GM19438 (cell line): ENCODE measurements at regions not wholly inside any gene's neighbourhood (a gene's known extent, or its start where the extent isn't known, plus 50 kb on each side); places are given as distances from the start of the nearest gene placed in this dataset.
"Not testable (repeated sequence)": the region's sequence is repeated elsewhere in the genome, so short reads cannot be mapped to it uniquely, and the experiment has no call there.

Source experiments
- ATAC-seq: cut with Tn5 transposase; IDR thresholded peaks from one replicate; pipeline ENCODE4 v1.9.1; 2021; ENCODE audit warnings: low read depth; ENCODE audit not compliant: unreplicated experiment

DNA sequence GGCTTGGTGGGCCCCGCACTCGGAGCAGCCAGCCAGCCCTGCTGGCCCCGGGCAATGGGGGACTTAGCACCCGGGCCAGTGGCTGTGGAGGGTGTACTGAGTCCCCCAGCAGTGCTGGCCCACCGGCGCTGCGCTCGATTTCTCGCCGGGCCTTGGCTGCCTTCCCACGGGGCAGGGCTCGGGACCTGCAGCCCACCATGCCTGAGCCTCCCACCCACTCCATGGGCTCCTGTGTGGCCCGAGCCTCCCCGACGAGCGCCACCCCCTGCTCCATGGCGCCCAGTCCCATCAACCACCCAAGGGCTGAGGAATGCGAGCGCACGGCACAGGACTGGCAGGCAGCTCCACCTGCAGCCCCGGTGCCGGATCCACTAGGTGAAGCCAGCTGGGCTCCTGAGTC is 202.2 kb downstream of the ZC3H11B start:
- ATAC-seq = not testable (repeated sequence)

DNA sequence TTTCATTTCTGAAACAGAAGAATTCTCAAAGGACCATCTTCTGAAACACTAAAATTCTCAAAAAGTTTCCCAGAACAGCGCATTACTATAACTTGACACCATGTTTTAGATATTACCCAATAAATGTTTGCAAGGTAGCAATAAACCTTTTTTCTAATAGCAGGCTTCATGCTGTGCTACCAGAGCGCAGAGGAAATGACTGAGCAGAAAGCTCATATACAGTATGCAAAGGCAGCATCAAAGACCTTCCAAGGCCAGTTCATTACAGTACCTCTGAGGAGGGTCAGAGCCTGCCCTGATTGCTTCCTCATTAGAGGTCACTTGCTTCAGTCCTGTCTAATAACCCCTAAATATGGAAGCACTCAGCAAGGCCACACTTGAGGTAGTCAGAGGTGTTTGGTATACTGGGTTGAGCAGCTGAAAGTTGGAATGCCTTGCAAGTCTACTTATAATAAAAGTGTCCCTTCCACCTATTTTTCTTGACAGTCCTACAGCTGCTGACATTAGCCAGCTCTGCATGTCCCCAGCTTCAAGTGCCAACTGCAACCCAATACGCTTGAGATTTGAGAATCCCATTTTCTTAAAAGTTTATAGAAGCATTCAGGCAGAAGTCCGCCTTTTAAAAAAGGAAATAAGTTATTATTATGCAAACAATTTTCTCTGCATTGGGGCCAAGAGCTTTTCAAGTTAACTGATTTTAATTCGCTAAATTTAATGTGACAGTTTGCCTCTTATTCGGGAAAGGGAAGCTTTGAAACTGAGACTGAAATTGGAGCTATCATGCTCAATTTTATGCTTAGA is 207.2 kb downstream of the ZC3H11B start:
- ATAC-seq = no peak

DNA sequence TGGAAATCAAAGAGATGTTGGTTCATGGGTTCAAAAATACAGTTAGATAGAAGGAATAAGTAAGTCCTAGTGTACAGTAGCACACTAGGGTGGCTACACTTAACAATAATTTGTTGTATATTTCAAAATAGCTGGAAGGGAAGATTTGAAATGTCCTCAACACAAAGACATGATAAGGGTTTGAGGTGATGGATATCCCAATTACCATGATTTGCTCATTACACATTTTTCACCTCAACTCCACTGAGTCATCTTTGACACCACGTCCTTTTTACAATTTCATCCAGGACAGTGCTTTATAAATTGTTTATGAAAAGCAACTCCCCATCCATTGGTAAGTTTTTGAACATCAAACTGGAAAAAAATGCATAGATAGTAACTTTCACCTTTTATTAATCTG is 208.3 kb downstream of the ZC3H11B start:
- no peak for ATAC-seq

DNA sequence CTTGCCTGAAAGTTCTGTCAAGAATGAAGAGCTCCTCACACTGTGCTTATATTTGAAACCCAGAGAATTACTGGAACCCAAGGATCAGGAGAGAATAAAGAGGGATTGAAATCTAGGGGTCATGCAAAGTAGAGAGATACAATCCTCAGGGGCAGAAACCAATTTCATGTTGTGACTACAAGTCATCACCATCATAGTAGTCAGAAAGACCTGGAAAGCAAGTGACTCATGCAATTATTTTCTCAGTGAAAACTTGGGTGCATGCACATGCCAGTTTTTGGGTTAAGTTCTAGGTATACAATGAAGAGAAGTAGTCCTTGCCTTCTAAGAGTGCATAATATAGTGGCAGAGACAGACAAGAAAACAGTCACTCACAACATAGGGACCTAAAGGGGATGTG is 210.0 kb downstream of the ZC3H11B start:
- no peak for ATAC-seq

DNA sequence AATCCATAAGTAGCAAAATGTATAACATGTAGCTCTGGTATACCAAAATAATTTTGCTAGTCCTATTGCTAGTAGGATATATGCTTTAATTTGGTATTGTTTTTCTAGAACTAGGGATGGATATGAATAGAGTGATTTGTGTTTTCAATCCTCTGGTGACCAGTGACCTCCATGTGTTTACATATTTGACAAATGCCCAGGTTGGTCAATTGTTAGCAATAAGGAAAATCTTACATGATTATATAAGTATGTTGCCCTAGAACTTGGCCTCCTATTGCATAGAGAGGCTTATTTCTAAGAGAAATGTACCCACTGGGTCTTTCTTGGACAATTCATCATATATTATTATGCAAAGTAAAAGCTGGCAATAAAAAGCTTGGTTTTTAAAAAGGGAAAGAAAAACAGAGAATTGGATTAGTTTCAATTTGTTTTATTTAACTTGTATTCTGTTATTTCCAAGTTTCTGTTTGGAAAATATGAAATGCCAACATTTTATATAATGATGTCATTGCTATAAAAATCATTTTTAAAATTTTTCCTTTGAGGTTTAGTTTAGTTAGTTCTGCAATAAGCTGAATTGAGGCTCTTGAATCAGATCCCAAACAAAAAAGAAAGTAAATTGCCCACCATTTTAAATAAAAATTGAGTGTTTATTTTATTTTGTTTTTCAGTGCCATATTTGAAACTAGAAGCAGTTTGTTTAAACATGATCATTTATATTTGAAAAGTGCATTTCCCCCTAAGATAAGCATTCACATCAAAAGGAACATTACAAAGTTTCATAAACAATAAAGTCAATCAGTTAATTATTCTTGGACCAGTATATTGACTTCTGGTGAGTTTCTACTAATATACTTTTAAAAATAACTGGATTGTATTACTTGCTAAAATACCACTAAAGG is 210.9 kb downstream of the ZC3H11B start:
- no peak for ATAC-seq

DNA sequence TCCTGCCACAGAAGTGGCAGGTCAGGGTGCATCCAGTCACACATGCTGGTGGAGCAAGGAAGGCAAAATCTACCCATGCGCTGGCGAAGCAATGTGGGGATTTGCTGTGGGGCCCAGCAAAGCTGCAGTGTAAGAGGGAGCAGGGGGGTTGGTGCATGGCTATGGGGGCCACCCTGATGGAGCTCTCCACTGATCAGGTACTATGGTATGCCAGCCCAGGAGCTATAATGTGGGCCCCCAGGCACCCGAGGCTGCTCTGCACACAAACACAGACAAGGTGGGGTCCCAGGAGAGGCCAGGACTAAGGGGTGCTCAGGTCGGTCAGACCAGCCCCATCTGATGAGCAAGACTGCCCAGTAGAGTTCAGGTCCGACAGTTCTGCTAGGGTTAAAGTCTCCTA is 213.5 kb downstream of the ZC3H11B start:
- no peak for ATAC-seq

DNA sequence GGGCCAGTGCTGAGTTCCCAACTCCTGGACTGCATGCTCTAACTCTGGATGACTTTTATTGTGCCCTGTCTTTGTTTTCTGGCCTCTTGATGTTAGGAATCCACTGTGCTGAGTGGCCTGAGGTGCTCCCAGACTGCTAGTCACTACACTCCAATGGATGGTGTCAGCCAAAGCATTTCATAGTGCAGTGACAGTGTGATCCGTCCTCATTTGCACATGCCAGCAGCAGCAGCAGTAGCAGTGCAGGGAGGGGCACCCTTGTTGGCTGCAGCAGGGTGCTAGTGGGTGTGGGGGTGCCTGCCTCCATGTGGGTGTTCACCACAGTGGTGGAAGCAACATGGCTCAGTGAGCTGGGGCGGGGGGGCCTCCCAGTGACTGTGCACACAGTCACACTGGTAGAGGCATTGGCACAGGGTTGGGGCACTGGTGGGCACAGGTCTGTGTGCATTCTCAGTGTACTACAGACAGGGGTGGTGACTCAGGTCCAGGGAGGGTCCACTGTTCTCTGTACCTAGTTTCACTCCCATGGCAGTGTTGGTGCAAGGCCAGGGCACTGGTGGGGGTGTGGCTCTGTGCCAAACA is 214.0 kb downstream of the ZC3H11B start:
- no peak for ATAC-seq

DNA sequence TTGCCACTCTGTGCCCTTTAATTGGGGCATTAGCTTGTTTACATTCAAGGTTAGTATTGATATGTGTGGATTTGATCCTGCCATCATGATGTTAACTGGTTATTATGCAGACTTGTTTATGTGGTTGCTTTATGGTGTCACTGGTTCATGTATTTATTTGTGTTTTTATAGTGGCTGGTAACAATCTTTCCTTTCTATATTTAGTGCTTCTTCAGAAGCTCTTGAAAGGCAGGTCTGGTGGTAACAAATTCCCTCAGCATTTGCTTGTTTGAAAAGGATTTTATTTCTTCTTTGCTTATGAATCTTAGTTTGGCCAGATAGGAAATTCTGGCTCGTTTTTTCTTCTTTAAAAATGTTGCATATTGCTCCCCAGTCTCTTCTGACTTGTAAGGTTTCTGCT is 215.4 kb downstream of the ZC3H11B start:
- no peak for ATAC-seq

DNA sequence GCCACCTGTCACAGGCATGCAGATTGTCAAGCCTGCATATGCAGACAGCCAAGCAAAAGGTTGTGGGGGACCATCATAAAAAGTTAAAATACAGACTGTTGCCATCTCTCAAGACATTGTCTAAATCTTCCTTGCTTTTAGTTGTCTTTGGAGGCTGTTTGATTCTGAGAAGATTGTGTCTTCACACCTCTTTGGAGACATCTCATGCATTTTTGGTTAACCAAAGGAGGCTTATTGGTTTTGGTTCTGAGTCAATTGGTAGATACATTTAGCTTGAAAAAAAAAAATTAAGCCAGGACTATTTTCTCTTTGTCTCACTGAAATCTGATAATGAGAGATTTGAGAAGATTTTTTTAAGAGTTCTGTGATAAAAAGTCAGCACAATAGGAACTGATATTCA is 217.6 kb downstream of the LYPLAL1 start:
- ATAC-seq = no peak

DNA sequence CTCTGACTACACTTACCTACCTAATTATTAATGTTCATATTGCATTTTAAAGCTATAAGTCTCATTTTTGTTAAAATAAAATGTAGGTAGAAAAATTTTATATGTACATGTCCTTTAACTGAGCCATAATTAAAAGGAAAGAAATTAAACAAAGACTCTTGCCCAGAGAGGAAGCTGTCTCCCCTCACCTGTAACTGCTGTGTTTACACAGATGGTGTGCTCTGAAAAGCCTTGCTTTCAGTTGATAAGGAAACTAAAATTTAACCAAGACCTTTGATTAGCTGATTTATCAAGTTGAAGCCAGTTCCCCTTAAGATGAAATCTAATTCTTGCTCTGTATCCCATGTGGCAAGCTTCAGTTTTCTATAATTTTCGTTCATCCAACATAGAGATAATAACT is 213.5 kb downstream of the LYPLAL1 start:
- no peak for ATAC-seq

DNA sequence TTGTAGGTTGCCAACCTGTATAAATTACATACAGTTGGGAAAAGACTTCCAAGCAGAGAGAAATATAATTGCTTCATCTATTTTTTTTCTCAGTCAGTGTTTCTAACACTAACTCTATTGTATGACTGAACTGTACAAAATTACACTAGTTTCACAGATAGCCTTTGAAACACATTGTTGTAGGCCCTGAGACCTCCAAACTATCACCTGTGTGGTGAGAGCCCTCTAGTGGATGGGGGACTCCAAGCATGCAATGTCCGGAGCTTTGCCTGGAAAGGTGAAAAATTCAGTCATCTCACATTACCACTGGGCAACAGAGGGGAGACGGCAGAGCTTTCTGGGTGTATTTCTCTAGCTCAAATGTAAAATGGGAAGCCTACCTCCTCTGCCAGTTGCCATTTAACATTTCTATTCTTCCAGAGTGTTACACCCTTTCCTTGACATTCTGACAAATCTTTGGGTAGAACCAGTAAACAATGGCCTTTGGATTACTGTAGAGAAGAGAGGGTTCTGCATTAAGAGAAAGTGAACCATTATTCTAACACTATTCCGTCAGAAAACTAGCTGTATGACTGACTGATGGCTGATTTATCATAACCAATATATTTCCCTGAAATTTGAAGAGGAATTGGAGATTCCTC is 212.2 kb downstream of the LYPLAL1 start:
- peak; percentile 99 for ATAC-seq

DNA sequence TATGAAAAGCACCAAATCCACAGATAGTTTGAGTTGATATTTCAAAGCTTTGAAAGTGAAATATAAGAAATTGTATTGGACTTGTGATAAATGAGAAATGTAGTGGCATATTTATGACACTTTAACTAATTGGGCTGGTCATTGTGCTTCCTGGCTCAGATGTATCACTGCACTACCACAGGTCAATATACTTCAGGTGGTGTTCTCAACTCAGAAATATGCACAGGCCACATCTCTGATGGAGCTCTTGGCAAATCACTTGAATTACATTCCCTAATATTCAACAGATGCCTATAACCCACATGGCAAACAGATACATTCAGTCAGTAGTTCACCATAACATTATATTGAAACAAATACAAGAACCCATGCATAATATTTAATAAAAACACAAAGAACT is 209.6 kb downstream of the LYPLAL1 start:
- ATAC-seq = no peak

DNA sequence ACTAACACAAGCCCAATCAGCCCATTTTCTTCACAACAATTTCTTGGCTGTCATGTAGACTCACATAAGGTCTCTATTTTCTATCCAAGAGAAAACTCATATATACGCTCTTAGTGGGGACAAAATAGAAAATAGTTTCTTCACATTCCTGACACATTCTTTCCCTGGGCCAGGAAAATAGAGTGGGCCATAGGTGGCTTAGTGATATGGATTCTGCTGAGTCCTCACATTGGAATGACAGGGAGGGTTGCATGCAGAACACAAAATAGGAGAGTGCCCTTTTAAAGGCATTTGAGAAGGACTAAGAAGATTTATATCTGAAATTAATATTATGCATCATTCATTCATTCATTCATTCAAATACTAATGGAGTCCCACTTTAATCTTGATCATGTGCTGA is 207.7 kb downstream of the LYPLAL1 start:
- no peak for ATAC-seq

DNA sequence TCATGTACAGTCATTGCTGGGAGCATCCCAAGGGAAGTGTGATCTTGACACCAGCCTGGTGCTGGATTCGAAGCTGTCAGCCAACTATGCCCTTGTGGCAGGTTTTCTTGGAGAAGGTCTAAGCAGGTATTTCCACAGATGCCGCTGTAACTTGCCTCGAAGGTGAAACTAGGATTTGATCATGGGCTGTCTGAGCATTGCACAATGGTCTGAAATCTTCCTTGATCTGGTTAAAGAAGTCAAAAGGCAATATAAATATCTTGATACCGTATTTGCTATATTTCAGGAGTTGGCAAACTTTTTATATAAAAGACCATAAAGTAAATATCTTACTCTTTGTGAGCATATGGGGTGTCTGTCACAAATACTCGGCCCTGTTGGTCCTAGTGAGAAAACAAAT is 206.8 kb downstream of the LYPLAL1 start:
- no peak for ATAC-seq

DNA sequence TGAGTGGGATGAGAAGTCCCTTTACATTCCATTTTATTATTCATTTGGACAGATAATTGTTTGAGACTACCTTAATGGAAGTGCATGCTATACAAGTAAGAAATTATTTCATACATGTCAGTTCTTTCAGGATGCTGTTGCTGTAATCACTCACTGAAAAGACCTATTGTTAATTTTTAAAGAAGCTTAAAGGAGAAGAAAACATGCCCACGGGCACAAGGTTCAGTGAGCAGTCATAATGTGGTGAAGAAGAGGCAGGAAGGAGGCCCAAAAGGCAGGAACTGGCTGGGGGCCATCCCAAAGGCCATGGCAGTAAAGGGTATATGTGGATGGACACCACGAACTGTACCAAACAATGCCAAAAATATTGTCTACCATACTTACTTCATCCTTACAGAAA is 206.0 kb downstream of the LYPLAL1 start:
- ATAC-seq = no peak

DNA sequence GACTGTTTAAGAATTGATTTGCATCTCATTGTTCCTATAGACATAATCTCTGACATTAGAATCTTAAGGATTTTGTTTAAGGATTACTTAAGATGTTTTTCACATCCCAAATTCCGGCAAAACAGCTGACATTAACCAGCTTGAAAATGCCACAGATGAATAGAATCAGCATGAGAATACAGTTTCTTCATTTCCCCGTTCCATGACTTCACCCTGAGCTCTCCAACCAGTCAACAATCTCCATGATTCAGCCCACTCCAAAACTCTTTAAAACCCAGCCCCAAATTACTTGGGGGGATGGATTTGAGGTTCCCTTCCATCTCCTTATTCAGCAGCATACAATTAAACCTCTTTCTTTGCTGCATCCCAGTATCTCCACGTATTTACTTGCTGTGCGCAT is 201.0 kb downstream of the LYPLAL1 start:
- ATAC-seq = no peak

DNA sequence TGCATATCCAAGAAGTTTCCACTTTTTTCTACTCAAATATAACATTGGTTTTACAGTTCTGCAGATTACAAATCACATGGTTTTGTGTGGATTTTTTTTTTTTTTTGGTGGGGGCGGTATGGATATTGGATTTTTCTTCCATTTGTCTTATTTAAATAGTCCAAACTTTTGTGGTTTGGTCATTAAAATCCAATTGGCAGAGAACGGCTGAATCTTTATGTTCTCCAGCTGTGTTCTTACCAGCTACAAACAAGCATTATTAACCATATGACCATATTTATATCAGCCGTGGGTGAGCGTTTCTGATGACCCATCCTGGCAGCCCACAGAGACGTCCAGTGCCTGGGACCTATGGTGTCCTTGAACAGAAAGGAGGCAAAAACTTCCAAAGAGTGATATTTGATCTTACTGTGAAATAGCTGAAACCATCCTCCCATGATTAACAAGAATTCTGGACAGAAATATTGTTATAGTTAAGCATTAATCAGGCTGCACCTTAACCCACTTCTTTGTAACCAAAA is 200.4 kb downstream of the LYPLAL1 start:
- no peak for ATAC-seq

DNA sequence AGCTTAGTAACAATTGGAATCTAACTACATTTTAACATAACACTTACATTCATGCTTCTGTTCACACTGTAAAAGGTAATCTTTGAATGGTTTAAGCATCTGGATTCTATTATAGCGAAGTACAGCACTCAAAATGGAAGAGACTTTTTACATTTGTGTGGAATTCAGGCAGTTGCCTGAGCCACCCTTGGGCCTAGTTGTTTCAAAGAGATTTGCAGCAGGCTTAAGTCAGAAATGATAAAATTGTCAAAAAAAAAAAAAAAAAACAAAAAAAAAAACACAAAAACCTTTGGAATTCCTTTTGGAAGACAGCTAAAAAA is 199.9 kb downstream of the LYPLAL1 start:
- no peak for ATAC-seq

DNA sequence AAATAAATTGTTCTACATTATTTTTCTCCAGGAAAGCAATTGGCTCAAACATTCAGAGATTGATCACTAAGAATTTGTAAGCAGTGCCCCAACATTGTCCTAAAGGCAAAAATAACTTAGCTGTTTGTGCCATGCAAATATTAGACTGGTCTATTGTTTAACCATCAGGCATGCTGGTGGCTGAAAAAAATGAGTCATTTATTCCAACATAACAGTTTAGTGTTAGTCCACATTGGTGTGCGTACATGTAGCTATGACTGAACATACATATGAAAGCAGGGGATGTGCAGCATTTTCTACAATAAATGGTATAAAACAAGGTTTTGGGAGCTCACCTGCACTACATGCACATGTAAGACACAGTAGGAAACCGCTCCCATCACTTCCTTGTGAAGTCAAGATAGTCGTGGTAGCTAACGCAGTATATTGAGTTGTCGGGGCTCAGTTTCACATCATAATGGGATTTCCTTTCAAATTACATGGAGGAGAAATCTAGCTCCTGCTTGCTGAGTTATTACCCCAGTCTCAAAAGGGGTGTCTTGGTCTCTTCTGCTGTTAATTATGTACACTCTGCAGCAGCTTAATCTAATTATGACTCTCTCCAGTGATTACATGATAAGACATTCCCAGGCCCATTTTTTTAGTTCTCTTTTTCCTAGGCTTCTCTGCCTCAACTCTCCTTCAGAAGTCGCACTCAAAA is 199.4 kb downstream of the LYPLAL1 start:
- no peak for ATAC-seq

DNA sequence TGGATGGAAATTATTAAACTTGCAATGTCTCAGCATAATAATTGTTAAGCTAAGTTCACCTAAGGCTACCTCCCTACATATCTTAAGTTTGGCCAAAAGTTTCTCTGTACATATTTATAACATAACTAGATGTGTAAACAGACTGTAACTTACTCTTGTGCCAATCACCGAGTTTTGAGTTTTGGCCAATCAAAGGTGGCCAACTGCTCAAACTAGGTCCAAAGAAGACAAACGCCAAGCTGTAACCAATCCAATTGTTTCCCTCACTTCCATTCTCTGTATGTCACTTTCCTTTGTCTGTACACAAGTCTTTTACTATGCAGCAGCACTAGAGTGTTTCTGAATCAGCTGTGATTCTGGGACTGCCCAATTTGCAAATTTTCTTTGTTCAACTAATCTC is 197.8 kb downstream of the LYPLAL1 start:
- no peak for ATAC-seq
